AG04450 (cell line): ENCODE measurements at regions not wholly inside any gene's neighbourhood (a gene's known extent, or its start where the extent isn't known, plus 50 kb on each side); places are given as distances from the start of the nearest gene placed in this dataset.

Source experiments
- CTCF ChIA-PET: fragments of 300-600, 350-600 bp; formaldehyde crosslinking; extraction: SDS; loops from one replicate; lab custom pipeline; 2022; ENCODE audit warnings: antibody characterized with exemption, inconsistent platforms; lab: Charles Lee
- POLR2A ChIA-PET: fragments of 350-600 bp; formaldehyde crosslinking; extraction: SDS; loops from one replicate; lab custom pipeline; 2021; ENCODE audit warnings: antibody characterized with exemption, inconsistent platforms; lab: Yijun Ruan, JAX
- DNase-seq: peaks from one replicate; pipeline ENCODE4 v3.0.0-alpha.2; 2011; ENCODE audit warnings: low read depth, low spot score
- H3K27ac ChIP-seq: one replicate; pipeline ENCODE4 v1.5.1; 2012; ENCODE audit warnings: low read depth, low read length, control low read depth
- H3K27me3 ChIP-seq: one replicate; pipeline ENCODE4 v1.6.0; 2012; ENCODE audit warnings: low read length; ENCODE audit not compliant: control insufficient read depth, insufficient read depth
- H3K4me3 ChIP-seq: 2 replicates; pipeline ENCODE4 v1.5.1; 2011; ENCODE audit warnings: mild to moderate bottlenecking, low read depth, low read length, control low read depth
- H3K9me3 ChIP-seq: 2 replicates; pipeline ENCODE4 v1.5.1; 2012; ENCODE audit warnings: low read length; ENCODE audit not compliant: control insufficient read depth, insufficient read depth
- CTCF ChIP-seq: IDR thresholded peaks from 2 replicates; pipeline ENCODE4 v1.5.1; 2011; ENCODE audit warnings: low read depth, low read length, control low read depth, inconsistent platforms

GRCh38 chr6:15077006-15077405, 168.9 kb upstream of the JARID2 start:
- H3K4me3 ChIP-seq = no peak overlapping the region
- no peaks in the 10 kb centered on the region; the same call in 1 of the 2 replicates for H3K9me3 ChIP-seq
- DNase-seq = no peak
- TF ChIP-seq CTCF = no peak
- ChIA-PET CTCF (interaction anchor here (0.5 kb wide), 1 partner anchor 368 kb away, joined by 3 read pairs; no protein-coding TSS in a partner anchor), POLR2A (no interaction called here)
- no peaks in the 10 kb centered on the region for H3K27me3 ChIP-seq
- no peak overlapping the region for H3K27ac ChIP-seq

GRCh38 chr6:15077961-15078360, 167.9 kb upstream of the JARID2 start:
- Histone ChIP-seq H3K27me3 (no peaks in the 10 kb centered on the region), H3K27ac (no peak overlapping the region), H3K4me3 (no peak overlapping the region), H3K9me3 (no peaks in the 10 kb centered on the region; the same call in 1 of the 2 replicates)
- ChIA-PET CTCF (no interaction called here), POLR2A (no interaction called here)
- no peak for TF ChIP-seq CTCF
- DNase-seq = no peak

GRCh38 chr6:15079288-15079817, 166.5 kb upstream of the JARID2 start:
- DNase-seq = no peak
- no peaks in the 10 kb centered on the region for H3K27me3 ChIP-seq
- ChIA-PET POLR2A (no interaction called here), CTCF (no interaction called here)
- no peaks in the 10 kb centered on the region; the same call in 1 of the 2 replicates for H3K9me3 ChIP-seq
- no peak overlapping the region for H3K27ac ChIP-seq
- no peak overlapping the region for H3K4me3 ChIP-seq
- TF ChIP-seq CTCF = no peak

GRCh38 chr6:15080895-15081294, 165.0 kb upstream of the JARID2 start:
- H3K27me3 ChIP-seq = no peaks in the 10 kb centered on the region
- no peak for TF ChIP-seq CTCF
- H3K9me3 ChIP-seq = no peaks in the 10 kb centered on the region
- no peak overlapping the region for H3K27ac ChIP-seq
- ChIA-PET CTCF (no interaction called here), POLR2A (no interaction called here)
- no peak overlapping the region for H3K4me3 ChIP-seq
- DNase-seq = no peak

GRCh38 chr6:15081447-15081846, 164.4 kb upstream of the JARID2 start:
- POLR2A ChIA-PET = no interaction called here
- no peak overlapping the region for H3K27ac ChIP-seq
- no peak overlapping the region for H3K4me3 ChIP-seq
- no peak for DNase-seq
- no peaks in the 10 kb centered on the region for H3K27me3 ChIP-seq
- CTCF ChIA-PET = no interaction called here
- TF ChIP-seq CTCF = no peak
- H3K9me3 ChIP-seq = no peaks in the 10 kb centered on the region
